Glutamatergic neuron (in vitro differentiated cells): ENCODE measurements at regions not wholly inside any gene's neighbourhood (a gene's known extent, or its start where the extent isn't known, plus 50 kb on each side); places are given as distances from the start of the nearest gene placed in this dataset.

Source experiments
- DNase-seq: peaks from one replicate; pipeline ENCODE4 v3.0.0; 2022
- H3K27ac Mint-ChIP-seq: one replicate; pipeline ENCODE4 v1.8.0; 2020; ENCODE audit warnings: mild to moderate bottlenecking, mixed read lengths, inconsistent platforms; ENCODE audit not compliant: unreplicated experiment
- H3K27me3 Mint-ChIP-seq: one replicate; pipeline ENCODE4 v1.8.0; 2020; ENCODE audit warnings: mild to moderate bottlenecking, moderate library complexity, mixed read lengths, inconsistent platforms; ENCODE audit not compliant: unreplicated experiment
- H3K36me3 Mint-ChIP-seq: one replicate; pipeline ENCODE4 v1.8.0; 2020; ENCODE audit warnings: mild to moderate bottlenecking, mixed read lengths, inconsistent platforms; ENCODE audit not compliant: unreplicated experiment
- H3K4me1 Mint-ChIP-seq: one replicate; pipeline ENCODE4 v1.8.0; 2020; ENCODE audit warnings: mild to moderate bottlenecking, low read depth, mixed read lengths, inconsistent platforms; ENCODE audit not compliant: unreplicated experiment
- H3K4me3 Mint-ChIP-seq: one replicate; pipeline ENCODE4 v1.8.0; 2020; ENCODE audit warnings: mild to moderate bottlenecking, mixed read lengths, inconsistent platforms; ENCODE audit not compliant: unreplicated experiment
- H3K9me3 Mint-ChIP-seq: one replicate; pipeline ENCODE4 v1.8.0; 2020; ENCODE audit warnings: mild to moderate bottlenecking, moderate library complexity, mixed read lengths, inconsistent platforms; ENCODE audit not compliant: unreplicated experiment
- TF ChIP-seq, protein P1 (sequence below): fragments of 200-600 bp; sonication (generic); IDR thresholded peaks from one replicate; pipeline ENCODE4 v1.5.0; 2021; ENCODE audit not compliant: partially characterized antibody, unreplicated experiment

DNA sequence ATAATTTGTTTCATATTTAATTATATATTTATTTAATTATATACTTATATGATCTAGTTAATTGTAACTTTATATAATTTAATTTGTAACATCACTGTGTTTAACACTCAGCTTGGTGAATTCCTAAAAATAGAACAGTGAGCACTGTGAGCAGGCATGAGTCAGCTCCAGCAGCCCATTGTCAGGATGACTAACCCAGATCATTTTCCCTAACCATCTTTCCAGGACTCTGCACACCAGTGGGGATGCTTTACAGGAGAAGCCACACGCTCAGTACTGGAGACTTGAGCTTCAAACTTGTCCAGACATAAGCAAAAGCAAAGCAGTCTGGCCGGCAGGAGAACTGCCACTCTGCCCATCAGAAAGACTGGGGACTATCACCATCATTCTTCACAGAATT lies 446.2 kb upstream of the TRPC7 start:
- Mint-ChIP-seq H3K4me1 (no peaks in the 10 kb centered on the region), H3K9me3 (no peaks in the 10 kb centered on the region), H3K4me3 (no peak overlapping the region), H3K36me3 (no peaks in the 10 kb centered on the region), H3K27me3 (no peaks in the 10 kb centered on the region), H3K27ac (no peak overlapping the region)
- TF ChIP-seq, protein P1, sequence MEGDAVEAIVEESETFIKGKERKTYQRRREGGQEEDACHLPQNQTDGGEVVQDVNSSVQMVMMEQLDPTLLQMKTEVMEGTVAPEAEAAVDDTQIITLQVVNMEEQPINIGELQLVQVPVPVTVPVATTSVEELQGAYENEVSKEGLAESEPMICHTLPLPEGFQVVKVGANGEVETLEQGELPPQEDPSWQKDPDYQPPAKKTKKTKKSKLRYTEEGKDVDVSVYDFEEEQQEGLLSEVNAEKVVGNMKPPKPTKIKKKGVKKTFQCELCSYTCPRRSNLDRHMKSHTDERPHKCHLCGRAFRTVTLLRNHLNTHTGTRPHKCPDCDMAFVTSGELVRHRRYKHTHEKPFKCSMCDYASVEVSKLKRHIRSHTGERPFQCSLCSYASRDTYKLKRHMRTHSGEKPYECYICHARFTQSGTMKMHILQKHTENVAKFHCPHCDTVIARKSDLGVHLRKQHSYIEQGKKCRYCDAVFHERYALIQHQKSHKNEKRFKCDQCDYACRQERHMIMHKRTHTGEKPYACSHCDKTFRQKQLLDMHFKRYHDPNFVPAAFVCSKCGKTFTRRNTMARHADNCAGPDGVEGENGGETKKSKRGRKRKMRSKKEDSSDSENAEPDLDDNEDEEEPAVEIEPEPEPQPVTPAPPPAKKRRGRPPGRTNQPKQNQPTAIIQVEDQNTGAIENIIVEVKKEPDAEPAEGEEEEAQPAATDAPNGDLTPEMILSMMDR, result no peak
- DNase-seq, result no peak

DNA sequence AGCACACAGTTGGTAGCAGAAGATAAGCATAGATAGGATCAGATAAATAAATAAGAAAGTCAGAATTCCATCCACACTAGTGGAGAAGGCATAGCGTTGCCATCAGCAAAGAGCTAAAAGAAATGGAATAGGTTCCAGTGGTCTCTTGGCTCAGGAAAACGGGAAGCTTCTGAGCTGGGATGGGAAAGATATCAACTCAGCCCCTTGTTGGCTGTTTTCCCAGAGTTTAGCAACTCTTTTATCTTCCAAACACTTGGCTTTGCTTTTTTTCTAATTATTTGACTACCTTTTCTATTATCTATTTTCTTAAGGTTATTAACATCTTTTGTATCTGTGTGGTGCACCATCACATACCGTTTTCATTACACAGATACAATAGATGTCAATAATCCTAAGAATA lies 445.7 kb upstream of the TRPC7 start:
- Mint-ChIP-seq H3K4me3 (no peak overlapping the region), H3K4me1 (no peaks in the 10 kb centered on the region), H3K27ac (no peak overlapping the region), H3K36me3 (no peaks in the 10 kb centered on the region), H3K9me3 (no peaks in the 10 kb centered on the region), H3K27me3 (no peaks in the 10 kb centered on the region)
- TF ChIP-seq, protein P1, result no peak
- no peak for DNase-seq

DNA sequence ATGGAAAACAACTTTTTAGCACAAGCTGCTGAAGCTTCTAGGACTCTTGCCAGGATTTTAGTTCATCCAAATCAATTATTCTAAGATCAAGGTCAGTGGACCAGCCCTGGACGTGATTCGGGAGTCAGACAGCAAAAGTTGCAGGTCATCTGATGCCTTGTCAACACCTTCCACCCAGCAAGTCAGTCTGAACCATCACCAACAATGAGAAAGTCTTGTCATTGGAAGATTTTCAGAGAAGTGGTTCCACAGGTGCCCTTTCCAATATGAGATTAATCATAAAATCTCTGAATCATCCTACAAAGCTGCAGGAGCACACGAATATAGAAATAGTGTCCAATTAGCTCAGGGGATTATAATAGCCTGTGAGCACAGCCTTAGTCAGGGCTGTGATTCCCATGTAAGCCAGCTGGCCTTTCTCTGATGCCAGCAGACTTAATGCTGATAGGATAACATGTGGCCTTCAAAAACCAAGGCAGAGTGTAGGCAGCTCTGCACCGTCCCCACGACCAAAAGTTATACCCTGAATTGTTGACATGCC lies 445.0 kb upstream of the TRPC7 start:
- Mint-ChIP-seq H3K36me3 (no peaks in the 10 kb centered on the region), H3K27me3 (no peaks in the 10 kb centered on the region), H3K4me3 (no peak overlapping the region), H3K27ac (no peak overlapping the region), H3K4me1 (no peaks in the 10 kb centered on the region), H3K9me3 (no peaks in the 10 kb centered on the region)
- TF ChIP-seq, protein P1, result no peak
- DNase-seq, result no peak

DNA sequence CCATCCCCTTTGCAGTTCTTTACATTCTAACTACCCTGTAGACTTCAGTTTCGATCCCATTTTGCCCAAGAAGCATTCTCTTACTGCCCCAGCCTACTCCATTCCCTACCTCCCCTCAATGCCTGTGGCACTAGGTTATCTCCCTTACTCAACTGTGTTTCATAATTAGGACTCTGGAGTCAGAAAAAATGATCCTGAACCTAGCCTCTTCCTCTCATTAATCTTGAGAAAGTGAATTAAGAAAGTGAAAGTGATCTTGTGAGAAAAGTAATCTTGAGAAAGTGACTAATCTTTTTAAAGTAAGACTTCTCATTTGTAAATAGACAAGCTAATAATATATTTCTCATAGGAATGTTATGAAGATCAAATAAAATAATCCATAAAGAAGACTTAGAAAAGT lies 444.0 kb upstream of the TRPC7 start:
- Mint-ChIP-seq H3K27me3 (no peaks in the 10 kb centered on the region), H3K4me3 (no peak overlapping the region), H3K27ac (no peak overlapping the region), H3K4me1 (no peaks in the 10 kb centered on the region), H3K9me3 (no peaks in the 10 kb centered on the region), H3K36me3 (no peaks in the 10 kb centered on the region)
- TF ChIP-seq, protein P1, result no peak
- DNase-seq, result no peak

DNA sequence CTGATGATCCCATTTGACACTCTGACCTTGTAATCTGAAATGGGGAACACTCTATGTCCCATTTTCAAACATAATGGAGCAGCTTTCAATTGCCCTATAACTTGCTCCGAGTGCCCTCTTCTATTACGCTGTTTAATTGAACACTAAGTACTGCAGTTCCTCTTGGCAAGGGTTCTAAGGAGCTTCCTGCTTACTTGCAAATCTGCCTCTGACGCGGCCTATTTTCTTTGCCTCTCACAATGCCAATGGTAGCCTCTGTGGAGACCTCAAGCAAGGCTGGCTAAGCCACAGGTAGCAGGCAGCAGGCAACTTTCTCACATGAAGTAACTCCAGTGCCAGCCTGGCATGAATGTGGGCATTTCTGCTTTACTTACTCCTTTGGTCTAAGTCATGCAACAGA lies 443.4 kb upstream of the TRPC7 start:
- TF ChIP-seq, protein P1, result no peak
- H3K27ac Mint-ChIP-seq, result no peak overlapping the region

More for the DNA sequence above, 443.4 kb upstream of the TRPC7 start:
- Mint-ChIP-seq H3K36me3 (no peaks in the 10 kb centered on the region), H3K4me1 (no peaks in the 10 kb centered on the region), H3K27me3 (no peaks in the 10 kb centered on the region), H3K4me3 (no peak overlapping the region), H3K9me3 (no peaks in the 10 kb centered on the region)
- DNase-seq, result no peak
